LoVo (cell line): ENCODE measurements at regions not wholly inside any gene's neighbourhood (a gene's known extent, or its start where the extent isn't known, plus 50 kb on each side); places are given as distances from the start of the nearest gene placed in this dataset.

ENCODE experiments used
- DNase-seq: peaks from one replicate; pipeline ENCODE4 v3.0.0-alpha.2; 2016; ENCODE audit warnings: low spot score

- no peak for DNase-seq
These were observed 211.6 kb upstream of the COBL start for GRCh38 chr7:51528172-51528571.

GRCh38 chr7:51521694-51522312 is 205.2 kb upstream of the COBL start:
- DNase-seq: no peak

- DNase-seq: no peak
These were observed 204.4 kb upstream of the COBL start for GRCh38 chr7:51521054-51521453.

DNA sequence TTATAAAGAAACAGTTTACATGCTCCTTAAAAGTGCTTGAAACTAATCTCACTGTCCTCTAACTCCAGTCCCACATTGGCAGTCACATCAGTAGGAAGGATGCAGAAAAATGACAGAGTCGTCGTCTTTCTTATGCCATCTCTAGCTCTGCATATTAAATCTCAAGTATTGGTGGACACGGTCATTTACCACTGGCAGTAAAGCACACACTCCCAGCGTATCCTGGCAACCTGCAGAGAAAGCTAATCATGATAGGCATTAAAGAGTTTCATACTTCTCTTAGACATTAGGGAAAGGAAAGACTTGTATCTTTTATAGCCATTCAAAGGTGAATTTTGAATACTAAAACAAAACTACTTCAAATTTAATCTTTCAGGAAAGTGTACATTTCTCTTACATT is 202.0 kb upstream of the COBL start:
- DNase-seq: no peak

DNA sequence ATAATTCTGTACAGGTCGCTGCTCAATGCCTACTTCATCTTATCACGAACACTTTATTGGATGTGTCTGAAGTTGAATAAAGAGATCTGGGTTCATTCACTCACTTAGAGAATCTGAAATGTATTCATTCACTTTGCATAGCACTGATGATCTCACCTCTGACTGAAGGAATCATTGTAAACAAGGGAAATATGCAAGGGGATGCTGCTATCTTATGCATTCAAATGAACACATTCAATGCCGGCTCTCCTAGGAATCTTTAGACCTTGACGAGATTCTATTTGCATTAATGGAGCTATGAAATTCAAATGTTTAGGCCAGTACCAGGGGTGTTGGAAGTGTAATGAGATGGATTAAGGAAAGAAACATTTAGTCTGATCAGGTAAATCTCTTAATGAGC is 200.6 kb upstream of the COBL start:
- no peak for DNase-seq

DNA sequence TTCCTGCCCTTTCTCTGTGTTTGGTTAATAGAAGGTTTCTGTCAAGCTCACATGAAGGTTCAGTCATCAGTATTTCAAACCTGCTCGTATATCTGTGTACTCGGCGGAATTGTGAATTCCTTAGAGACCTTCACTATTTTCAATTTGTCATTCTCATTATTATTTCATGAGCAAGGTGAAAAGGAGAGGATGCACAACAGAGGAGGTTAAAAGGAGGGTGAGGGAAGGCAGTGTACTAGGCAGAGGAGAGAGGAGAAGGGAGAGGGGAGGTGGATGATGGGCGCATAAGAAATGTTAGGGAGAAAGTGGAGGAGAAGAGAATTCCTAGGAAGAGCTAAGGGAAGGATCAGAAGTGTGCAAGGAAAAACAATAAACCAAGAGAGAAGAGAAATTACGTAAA is 185.0 kb upstream of the COBL start:
- DNase-seq: no peak

DNA sequence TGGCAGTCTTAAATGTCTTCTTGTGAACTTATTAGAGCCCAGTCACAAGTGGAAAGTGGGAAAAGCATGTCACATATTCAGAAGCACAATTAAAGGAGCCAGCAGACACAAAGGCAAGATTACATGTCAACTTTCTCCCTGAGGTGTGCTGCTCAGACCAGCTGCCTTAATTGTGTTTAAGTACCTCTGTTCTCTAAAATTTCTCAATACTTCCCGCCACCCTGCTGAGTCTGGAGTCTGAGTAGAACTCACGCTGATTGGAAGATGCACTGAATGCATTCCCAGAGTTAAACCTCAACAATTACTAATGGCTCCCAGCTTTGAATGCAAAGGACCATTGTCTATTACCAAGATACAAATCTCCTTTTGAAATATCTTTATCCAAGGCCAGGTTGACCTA is 166.4 kb upstream of the COBL start:
- DNase-seq: no peak

DNA sequence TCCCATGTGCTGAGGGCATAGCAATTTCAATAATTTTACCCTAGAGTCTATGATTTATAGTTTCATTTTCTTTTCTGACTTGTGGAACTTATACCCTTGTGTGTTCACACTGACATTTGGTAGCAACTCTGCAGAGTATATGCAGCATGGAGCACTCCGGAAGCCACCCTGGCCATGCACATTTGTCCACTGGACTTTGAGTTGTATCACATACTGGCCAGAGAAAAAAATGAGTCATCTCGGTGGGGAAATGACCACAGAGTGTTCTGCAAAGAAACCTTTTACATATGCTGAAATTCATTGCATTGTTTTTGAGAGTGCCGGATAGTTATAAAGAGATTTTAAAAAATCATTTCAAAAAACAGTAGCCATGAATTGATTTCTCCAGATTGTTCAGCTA is 164.8 kb upstream of the COBL start:
- DNase-seq: no peak

GRCh38 chr7:51477819-51478218 is 161.2 kb upstream of the COBL start:
- no peak for DNase-seq

DNA sequence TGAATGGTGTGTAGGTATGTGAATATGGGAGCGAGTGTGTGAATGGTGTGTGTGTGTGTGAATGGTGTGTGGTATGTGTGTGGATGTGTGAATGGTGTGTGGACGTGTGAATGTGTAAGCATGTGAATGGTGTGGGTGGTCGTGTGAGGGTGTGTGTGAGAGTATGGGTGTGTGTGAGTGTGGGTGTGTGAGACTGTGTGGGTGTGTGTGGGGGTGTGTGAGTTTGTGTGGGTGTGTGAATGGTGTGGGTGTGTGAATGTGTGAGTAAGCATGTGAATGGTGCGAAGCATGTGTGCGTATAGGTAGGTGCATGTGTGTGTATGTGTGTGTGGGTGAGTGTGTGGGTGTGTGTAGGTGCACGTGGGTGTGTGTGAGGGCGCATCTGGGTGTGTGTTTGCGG is 160.7 kb upstream of the COBL start:
- DNase-seq: no peak

DNA sequence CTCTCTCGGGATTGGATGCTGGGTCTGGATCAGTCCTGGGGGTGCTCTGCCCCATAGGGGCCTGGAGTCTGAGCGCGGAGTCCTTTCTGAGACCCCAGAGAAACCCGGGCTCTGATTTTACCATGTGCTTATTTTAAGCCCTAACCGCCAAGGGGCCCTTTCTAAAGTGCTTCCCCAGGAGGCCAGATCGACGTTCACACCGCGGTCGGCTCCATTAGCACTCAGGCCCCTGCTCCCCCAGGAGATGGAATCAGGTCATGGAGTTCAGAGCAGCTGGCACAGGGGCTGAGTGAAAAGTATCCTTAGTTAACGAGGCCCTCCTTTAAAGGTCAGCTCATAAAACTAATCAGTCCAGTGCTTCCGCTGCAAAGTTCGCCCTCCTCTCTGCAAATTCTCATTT is 159.4 kb upstream of the COBL start:
- no peak for DNase-seq

DNA sequence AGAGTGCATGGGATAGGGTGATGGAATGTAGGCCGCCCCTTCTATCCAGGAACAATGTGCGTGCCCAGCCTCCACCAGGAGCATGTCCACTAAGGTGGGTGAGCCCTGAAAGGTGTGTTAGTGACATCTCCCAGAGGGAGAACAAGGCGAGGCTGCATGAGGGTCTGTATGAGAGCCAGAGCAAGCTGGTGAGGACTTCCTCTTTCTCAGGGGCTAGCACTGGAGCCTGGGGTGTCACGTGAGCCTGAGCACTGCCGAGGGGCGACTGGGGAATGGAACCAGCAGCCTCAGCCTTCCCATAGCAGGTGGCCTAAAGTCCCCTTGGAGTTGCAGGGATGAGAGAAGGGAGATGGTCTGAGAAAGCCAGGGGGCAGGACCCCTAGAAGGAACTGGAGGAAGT is 156.3 kb upstream of the COBL start:
- DNase-seq: no peak

GRCh38 chr7:51471981-51472296 is 155.3 kb upstream of the COBL start:
- DNase-seq: no peak

DNA sequence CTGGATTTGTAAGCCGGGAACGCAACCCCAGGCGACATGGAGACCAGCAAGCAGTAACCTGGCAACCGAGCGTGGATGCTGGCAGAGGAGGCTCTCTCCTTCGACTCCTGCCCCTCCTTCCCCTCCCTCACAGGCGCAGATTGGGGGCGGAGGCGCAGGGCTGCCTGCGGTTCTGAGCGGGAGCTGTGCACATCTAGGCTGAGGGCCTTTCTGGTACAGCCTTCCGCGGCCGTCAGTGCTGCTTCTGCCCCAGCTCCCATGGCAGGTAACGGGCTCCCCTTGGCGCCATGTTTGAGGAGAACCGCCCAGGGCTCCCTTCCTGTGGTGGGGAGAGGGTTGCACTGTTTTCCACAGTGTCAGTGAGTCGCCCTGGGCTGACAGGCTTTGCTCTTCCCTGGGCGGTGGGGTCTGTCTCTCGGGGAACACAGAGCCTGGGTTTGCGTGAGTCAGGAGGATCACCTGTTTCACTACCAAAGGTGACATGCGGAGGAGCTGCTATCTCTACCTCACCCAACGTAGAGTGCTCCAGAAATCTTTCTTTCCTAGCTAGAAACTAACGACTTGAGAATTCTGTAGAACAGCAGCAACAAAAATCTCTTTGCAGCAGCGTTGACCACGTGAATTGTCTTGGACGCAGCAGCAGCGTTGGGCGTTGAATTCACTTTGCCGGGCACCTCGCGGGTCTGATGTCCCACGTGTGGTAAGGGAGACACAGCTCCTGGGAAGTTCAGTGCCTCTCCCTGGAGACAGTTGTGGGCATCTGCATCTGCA is 154.8 kb upstream of the COBL start:
- no peak for DNase-seq

- DNase-seq: no peak
These were observed 150.9 kb upstream of the COBL start for GRCh38 chr7:51467384-51468017.

DNA sequence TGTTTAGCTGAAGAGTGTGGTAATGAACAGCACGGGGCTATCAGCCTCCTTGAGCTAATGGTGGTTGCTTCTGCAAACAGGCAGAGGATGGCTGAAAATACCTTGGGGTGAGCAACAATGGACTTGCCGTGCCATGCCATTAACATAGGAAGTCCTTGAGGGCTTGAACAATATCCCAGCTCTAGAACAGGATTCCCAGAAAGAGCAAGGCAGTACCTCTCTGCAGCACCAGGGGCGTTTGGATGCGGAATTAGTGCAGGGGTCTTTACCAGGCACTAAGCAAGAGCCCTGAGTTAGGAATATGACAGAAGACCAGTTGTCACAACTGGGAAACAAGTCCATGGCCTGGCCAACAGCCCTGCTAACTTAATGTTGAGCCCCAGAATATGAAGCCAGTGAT is 143.2 kb upstream of the COBL start:
- DNase-seq: no peak

- no peak for DNase-seq
These were observed 142.1 kb upstream of the COBL start for GRCh38 chr7:51458693-51459092.

GRCh38 chr7:51457079-51457478 is 140.5 kb upstream of the COBL start:
- no peak for DNase-seq

GRCh38 chr7:51456431-51457060 is 139.9 kb upstream of the COBL start:
- DNase-seq: no peak

GRCh38 chr7:51455948-51456347 is 139.3 kb upstream of the COBL start:
- peak; percentile 17 for DNase-seq

DNA sequence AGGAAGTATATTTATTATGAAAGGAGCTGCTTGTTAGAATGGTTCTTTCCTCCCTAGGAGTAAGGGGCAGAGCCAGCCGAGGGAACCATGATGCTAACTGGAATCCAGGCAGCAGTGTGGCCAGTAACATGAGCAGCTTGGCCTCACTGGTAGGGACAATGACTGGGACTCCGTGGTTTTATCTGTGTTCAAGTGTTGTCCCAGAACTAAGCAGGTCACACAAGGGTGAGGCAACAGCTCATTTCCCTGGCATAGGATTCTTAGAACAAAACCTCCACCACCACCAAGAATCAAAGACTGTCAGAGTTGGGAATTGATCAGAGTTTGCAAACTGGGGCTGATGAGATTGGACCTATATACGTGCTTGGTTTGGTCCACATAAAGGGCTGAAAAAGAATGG is 138.9 kb upstream of the COBL start:
- no peak for DNase-seq

DNA sequence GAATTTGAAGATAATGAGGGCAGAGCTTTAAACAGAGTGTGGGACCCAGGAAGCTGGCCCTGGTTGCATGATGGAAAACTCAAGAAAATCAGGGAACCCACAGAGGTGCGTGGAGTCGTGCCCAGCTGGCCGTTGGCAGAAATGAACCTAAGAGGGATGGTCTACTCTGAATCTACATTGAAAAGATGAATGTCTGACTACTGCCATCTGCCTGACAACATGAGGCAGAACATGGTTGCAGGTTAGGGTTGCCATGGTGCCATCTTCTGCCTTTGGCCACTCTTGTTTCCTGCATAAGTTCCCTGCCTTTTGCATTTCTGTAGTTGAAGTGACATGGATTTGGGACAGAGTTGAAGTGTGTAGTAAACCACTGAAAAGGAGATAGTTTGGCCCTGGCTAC is 138.5 kb upstream of the COBL start:
- no peak for DNase-seq

- no peak for DNase-seq
These were observed 136.1 kb upstream of the COBL start for GRCh38 chr7:51452694-51453093.
